Kidney (tissue), 13 donors: ENCODE measurements at regions not wholly inside any gene's neighbourhood (a gene's known extent, or its start where the extent isn't known, plus 50 kb on each side); places are given as distances from the start of the nearest gene placed in this dataset.

ENCODE experiments used
- DNase-seq, 5 donors: peaks; one replicate each; pipeline ENCODE4 v3.0.0-alpha.2; 2013 to 2020
- FAIRE-seq: peaks from 2 replicates; lab custom pipeline; 2012; peaks lifted over from hg19 to GRCh38; lab: Jason Lieb, UNC
- H3K27ac ChIP-seq, 2 donors: one replicate each; pipeline ENCODE4 v1.7.0; 2013; ENCODE audit warnings: low read depth in 2 of 2, low read length in 2 of 2, inconsistent platforms in 1 of 2
- H3K27me3 ChIP-seq: one replicate; pipeline ENCODE4 v1.7.1; 2013; ENCODE audit warnings: low read length, inconsistent platforms; ENCODE audit not compliant: control insufficient read depth, insufficient read depth
- H3K36me3 ChIP-seq, 3 donors: one replicate each; pipeline versions ENCODE4 v1.7.0 to v1.7.1; 2013; ENCODE audit warnings: low read length in 3 of 3, control low read depth in 1 of 3, inconsistent platforms in 1 of 3; ENCODE audit not compliant: insufficient read depth in 3 of 3, control insufficient read depth in 2 of 3
- H3K4me1 ChIP-seq, 3 donors: one replicate each; pipeline versions ENCODE4 v1.7.0 to v1.7.1; 2013; ENCODE audit warnings: low read length in 3 of 3, inconsistent platforms in 1 of 3, low read depth in 1 of 3; ENCODE audit not compliant: control insufficient read depth in 2 of 3, insufficient read depth in 2 of 3
- H3K4me3 ChIP-seq, 3 donors: one replicate each; pipeline versions ENCODE4 v1.7.0 to v1.8.1; 2013; ENCODE audit warnings: low read length in 3 of 3, control low read depth in 1 of 3, inconsistent platforms in 1 of 3
- H3K9ac ChIP-seq, 3 donors: one replicate each; pipeline versions ENCODE4 v1.7.0 to v1.7.1; 2013; ENCODE audit warnings: low read length in 3 of 3, control low read depth in 1 of 3, inconsistent platforms in 1 of 3
- H3K9me3 ChIP-seq, 3 donors: one replicate each; pipeline versions ENCODE4 v1.7.0 to v1.7.1; 2013; ENCODE audit warnings: low read length in 3 of 3, control low read depth in 1 of 3, inconsistent platforms in 1 of 3; ENCODE audit not compliant: control insufficient read depth in 2 of 3, insufficient read depth in 1 of 3
- intact Hi-C: fragments of 100-400 bp; cut with DNase I; formaldehyde crosslinking; loops from one replicate; pipeline ENCODE4 v1.11.1; 2022
- TF ChIP-seq, protein P1 (sequence below): IDR thresholded peaks from 3 replicates; pipeline ENCODE4 v1.5.1; 2012; ENCODE audit warnings: mild to moderate bottlenecking, moderate library complexity, borderline replicate concordance; ENCODE audit not compliant: insufficient read depth; ENCODE audit errors: extremely low read depth
- donor health status: control.
- donor health status: control.
- donor health status: control.
- donor health status: control.
- donor health status: control.
- donor health status: DM: yes; HTN: yes; CAD: no.
- donor health status: Normal renal cell carcinoma (clear cell type).

GRCh38 chr3:40701016-40701588 is 176.3 kb downstream of the ZNF621 start:
- no peak overlapping the region for H3K9ac ChIP-seq
- DNase-seq = no peak
- H3K27ac ChIP-seq = no peak overlapping the region
- FAIRE-seq = no peak
- no peaks in the 10 kb centered on the region for H3K9me3 ChIP-seq
- H3K27me3 ChIP-seq = no peaks in the 10 kb centered on the region
- H3K36me3 ChIP-seq = no peaks in the 10 kb centered on the region
- TF ChIP-seq, protein P1, sequence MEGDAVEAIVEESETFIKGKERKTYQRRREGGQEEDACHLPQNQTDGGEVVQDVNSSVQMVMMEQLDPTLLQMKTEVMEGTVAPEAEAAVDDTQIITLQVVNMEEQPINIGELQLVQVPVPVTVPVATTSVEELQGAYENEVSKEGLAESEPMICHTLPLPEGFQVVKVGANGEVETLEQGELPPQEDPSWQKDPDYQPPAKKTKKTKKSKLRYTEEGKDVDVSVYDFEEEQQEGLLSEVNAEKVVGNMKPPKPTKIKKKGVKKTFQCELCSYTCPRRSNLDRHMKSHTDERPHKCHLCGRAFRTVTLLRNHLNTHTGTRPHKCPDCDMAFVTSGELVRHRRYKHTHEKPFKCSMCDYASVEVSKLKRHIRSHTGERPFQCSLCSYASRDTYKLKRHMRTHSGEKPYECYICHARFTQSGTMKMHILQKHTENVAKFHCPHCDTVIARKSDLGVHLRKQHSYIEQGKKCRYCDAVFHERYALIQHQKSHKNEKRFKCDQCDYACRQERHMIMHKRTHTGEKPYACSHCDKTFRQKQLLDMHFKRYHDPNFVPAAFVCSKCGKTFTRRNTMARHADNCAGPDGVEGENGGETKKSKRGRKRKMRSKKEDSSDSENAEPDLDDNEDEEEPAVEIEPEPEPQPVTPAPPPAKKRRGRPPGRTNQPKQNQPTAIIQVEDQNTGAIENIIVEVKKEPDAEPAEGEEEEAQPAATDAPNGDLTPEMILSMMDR = no peak
- H3K4me1 ChIP-seq = no peaks in the 10 kb centered on the region
- intact Hi-C loops = no loop called here
- no peak overlapping the region for H3K4me3 ChIP-seq

GRCh38 chr3:40704224-40704623 is 179.5 kb downstream of the ZNF621 start:
- no peaks in the 10 kb centered on the region for H3K27me3 ChIP-seq
- H3K4me1 ChIP-seq = no peaks in the 10 kb centered on the region
- H3K4me3 ChIP-seq = no peak overlapping the region
- no peak for DNase-seq
- TF ChIP-seq, protein P1 = no peak
- H3K9me3 ChIP-seq = no peaks in the 10 kb centered on the region
- no peak overlapping the region for H3K27ac ChIP-seq
- no peaks in the 10 kb centered on the region for H3K36me3 ChIP-seq
- H3K9ac ChIP-seq = no peak overlapping the region
- no peak for FAIRE-seq
- intact Hi-C loops = no loop called here

DNA sequence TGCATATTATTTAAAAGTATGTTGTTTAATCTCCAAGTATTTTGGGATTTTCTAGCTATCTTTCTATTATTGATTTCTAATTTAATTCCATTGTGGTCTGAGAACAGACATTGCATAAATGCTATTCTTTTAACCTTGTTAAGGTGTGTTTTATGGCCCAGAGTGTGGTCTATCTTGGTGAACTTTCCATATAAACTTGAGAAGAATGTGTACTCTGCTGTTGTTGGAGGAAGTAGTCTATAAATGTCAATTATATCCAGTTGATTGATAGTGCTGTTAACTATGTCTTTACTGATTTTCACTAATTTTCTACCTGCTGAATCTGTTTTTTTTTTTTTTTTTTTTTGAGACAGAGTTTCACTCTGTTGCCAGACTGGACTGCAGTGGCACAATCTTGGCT is 180.9 kb downstream of the ZNF621 start:
- TF ChIP-seq, protein P1 = no peak
- no peaks in the 10 kb centered on the region for H3K4me1 ChIP-seq
- H3K4me3 ChIP-seq = no peak overlapping the region
- H3K9me3 ChIP-seq = no peaks in the 10 kb centered on the region
- FAIRE-seq (no peak), DNase-seq (no peak)
- no peak overlapping the region for H3K9ac ChIP-seq
- no peak overlapping the region for H3K27ac ChIP-seq
- H3K36me3 ChIP-seq = no peaks in the 10 kb centered on the region
- intact Hi-C loops = no loop called here
- H3K27me3 ChIP-seq = no peaks in the 10 kb centered on the region

DNA sequence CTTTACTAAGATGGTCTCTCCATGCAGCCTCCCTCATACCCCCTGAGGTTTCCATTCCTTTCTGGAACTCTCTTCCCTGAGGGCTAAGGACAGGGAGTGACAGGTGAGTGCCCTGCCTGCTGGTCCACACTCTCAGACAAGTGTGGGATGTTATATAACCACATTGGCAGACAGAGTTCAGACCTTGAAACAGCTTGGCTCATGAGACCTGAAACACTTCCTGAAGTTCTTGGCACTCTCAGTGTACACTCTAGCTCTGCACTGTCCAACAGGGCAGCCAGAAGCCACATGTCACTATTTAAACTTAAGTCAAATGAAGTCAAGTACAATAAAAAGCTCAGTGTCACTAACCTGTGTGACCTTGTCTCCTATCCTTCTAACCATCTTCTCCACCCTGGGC is 188.5 kb downstream of the ZNF621 start:
- Histone ChIP-seq H3K4me3 (no peak overlapping the region), H3K4me1 (no peaks in the 10 kb centered on the region), H3K36me3 (no peaks in the 10 kb centered on the region), H3K27me3 (no peaks in the 10 kb centered on the region), H3K9me3 (no peaks in the 10 kb centered on the region), H3K27ac (no peak overlapping the region), H3K9ac (no peak overlapping the region)
- TF ChIP-seq, protein P1 = no peak
- DNase-seq = no peak
- FAIRE-seq = no peak
- intact Hi-C loops = no loop called here
